ENCODE measurements at regions not wholly inside any gene's neighbourhood (a gene's known extent, or its start where the extent isn't known, plus 50 kb on each side); places are given as distances from the start of the nearest gene placed in this dataset.

DNA sequence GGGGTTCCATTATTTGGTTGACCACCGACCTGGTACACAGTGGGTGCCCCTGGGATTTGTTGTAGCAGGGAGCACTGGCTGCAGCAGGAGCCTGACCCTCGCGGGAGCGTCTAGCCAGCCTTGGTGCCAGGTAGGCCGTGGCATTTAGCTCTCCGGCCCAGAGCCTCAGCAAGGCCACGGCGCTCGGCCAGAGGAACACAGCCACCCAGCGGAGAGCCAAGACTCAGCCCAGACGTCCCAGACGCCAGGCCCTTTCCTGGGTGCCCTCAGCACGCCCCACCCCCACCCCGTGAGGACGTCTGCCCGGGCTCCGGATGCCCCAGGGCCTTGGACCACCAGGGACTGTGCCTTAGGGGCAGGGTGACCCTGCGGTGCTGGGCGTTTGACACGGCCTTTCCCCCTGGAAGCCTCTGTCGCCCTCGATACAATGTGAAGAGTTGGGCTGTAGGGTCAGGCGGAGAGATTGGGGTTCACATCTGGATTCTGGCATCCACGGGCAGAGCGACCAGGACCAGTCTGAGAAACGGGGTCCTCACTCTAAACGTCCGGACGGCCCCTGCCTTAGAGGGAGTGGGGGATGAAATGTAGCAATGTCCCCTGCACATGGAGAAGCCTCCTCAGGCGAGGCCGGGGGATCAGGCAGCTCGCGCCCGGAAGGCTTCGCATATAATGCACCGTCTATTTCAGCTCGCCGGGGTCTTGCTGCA lies 99.2 kb upstream of the FGF3 start:
- no peak for DNase-seq (ENCODE audit: low spot score)

DNA sequence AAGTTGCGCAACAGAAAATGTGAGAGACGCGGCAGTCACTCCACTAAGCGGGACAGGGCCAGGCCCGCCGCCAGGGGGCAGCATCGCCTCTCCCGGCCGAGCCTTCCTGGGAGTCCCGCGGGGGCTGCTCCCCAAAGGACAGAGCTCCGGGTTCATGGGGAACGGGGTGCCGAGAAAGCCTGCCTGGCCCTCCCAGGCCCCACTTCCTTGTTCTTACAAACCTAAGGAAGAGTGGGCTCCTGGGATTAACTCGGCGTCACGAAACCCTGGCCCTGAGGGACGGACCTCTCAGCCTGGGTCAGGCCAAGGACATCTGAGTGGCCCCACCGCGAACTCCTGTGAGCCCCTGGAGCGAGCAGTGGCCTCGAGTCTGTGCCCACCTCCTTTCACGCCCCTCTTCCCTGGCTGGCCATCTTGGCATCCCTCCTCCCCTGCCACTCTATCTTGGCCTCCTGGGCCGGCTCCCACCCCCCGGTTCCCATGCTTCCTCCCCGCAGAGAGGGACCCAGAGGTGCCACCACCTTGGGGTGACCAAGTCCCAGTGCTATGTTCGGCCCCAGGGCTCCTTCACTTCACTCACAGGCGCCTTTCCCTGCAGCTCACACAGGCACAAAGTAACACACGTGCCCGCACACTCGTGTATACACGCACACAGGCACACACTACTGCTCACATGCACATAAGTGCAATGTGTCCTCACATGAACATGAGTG lies 99.9 kb upstream of the FGF3 start:
- peak; percentile 89 for DNase-seq (ENCODE audit: low spot score)

DNA sequence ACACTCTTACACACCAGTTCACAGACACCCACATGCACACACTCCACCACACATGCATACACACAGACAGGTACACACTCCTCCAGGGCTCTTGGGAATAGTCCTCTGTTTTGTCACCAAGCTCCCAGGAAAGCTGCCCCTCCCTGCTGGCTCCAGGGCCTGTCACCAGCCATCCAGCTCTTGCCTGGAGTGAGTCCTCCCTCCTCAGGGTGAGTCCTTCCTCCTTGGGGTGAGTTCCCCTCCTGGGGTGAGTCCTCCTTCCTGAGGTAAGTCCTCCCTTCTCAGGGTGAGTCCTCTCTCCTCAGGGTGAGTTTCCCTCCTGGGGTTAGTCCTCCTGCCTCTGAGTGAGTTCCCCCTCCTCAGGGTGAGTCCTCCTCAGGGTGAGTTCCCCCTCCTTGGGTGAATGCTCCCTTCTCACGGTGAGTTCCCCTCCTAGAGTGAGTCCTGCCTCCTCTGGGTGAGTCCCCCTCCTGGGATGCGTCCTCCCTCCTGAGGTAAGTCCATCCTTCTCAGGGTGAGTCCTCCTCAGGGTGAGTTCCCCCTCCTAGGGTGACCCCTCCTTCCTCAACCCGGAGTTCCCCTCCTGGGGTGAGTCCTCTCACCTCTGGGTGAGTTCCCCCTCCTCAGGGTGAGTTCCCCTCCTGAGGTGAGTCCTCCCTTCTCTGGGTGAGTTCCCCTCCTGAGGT lies 100.6 kb upstream of the FGF3 start:
- no peak for DNase-seq (ENCODE audit: low spot score)

DNA sequence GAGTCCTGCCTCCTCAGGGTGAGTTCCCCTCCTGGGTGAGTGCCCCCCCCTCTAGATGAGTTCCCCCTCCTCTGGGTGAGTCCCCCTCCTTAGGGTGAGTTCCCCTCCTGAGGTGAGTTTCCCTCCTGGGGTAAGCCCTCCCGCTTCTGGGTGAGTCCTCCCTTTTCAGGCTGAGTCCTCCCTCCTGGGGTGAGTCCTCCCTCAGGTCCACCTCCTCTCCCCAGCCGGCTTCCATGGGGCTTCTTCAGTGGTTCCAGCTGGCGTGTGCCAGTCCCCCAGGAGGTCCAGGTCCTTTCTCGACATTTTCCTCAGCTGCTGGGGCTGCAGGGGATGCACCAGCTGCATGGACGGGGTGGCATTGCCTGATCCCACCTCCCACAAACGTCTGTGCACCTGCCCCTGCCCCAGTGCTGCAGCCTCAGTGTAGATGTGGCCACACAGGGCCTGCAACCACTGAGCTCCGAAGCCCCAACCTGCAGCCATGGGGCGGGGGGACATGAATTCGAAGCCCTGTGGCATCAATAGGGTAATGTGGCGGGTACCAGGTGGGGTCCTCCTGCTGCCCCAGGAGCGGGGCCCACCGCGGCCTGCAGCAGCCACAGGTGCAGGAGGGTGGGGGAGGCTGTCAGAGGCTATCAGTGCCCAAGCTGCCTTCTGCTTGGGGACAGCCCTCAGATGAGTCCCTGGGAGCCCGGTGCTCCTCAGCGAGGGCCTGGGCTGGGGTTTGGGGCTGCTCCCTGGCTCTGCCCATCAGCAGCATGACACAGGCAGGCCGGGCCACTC lies 101.3 kb upstream of the FGF3 start:
- DNase-seq (ENCODE audit: low spot score) = no peak

DNA sequence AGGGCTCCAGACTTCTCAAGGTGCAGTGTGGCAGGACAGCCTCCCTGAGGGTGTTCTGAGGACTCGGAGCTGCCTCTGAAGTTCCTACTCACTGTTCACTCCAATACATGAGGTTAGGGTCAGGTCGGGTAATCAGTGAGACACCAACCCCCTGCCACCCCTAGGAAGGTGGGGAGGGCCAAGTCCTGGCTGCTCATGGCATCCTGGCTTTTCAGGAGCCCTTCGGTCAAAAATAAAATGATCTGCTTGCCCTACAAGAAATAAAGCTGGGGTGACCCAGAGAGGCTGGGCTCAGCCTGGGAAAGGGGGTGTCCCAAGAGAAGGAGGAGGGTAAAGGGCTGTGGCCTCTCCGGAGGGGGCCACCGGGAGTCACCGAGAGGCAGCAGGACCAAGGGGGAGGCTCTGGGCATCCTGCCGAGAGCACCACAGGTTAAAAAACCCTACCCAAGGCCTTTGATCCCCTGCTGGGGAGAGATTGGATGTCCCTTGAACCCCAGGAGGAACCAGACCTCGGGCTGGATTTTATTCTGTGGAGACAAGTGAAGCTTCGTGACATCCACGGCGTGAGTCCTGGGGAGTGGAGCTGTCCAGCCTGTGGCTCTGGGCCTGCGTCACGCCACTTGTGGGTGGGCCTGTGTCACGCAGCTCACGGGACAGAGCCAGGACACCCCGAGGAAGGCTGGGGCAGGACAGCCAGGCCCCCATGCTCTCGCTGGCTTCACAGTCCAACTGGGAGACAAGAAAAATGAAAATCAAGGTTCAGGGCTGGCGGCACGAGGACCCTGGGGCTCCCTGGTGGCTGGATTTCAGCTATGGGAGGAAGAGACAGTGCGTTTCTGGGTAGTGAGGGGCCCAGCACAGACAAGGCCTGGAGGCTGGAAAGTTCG lies 102.2 kb upstream of the FGF3 start:
- DNase-seq (ENCODE audit: low spot score) = no peak

DNA sequence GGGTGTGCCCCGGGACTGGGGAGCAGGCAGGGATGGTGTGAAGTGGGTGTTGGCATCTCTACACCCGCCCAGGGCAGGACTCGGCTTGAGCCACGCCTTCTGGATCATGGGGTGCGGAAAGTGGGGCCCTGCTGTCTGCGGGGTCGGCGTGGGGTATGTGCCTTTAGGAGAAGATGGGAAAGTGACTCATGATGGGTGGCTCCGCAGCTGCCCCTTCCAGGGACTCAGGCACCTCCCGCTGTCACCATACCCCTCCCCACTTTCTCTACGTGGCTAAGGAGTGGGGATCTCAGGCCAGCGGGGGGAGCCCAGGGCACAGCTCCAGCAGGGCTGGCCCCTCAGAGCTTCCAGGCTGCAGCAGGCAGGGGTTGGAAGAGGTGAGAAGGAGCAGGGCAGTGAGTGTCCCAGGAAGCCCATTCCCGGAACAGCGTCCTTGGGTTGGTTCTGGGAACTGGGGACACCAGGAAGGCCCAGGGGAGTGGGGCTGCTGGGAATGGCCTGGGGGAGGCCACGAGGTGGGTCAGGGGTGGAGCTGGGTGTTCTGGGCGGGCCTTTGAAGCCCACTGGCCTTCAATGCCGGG lies 102.9 kb upstream of the FGF3 start:
- no peak for DNase-seq (ENCODE audit: low spot score)

DNA sequence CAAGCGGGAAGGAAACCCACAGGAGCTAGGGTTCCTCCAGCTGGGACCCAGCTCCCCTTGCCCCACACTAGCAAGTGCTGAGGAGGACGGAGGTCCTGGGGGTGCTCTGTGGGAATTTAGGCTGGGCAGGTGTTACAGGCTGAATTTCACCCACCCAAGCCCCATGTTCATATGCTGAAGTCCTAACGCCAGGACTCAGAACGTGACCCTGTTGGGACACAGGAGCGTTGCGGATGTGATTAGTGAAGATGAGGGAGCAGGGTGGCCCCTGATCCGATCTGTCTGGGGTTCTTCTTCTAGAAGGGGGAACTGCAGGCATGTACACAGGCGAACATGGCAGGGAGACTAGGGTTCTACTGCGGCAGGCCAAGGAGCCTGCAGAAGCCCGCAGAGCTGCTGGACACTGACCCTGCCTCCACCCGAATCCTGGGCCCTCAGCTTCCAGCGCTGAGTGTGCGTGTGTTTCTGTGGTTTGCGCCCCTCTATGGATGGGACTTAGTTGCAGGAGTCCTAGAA lies 103.4 kb upstream of the FGF3 start:
- DNase-seq (ENCODE audit: low spot score) = no peak

DNA sequence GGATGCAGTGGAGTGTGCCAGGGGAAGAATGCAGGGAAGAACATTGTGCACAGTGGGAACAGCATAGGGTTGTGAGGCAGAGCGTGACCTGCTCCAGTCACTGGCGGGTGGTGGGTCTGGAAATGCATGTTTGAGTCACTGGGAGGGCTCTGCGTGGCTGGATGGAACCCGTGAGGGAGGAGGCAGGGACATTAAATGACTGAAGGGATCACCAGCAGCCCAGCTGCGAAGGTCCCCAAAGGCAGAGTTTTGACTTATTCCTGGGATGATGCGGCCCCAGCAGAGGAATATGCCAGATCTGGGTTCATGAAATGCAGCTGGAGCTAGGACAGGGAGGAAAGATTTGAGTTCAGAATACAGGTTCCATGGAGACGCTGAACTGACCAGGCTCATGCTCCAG lies 104.0 kb upstream of the FGF3 start:
- DNase-seq (ENCODE audit: low spot score) = no peak

DNA sequence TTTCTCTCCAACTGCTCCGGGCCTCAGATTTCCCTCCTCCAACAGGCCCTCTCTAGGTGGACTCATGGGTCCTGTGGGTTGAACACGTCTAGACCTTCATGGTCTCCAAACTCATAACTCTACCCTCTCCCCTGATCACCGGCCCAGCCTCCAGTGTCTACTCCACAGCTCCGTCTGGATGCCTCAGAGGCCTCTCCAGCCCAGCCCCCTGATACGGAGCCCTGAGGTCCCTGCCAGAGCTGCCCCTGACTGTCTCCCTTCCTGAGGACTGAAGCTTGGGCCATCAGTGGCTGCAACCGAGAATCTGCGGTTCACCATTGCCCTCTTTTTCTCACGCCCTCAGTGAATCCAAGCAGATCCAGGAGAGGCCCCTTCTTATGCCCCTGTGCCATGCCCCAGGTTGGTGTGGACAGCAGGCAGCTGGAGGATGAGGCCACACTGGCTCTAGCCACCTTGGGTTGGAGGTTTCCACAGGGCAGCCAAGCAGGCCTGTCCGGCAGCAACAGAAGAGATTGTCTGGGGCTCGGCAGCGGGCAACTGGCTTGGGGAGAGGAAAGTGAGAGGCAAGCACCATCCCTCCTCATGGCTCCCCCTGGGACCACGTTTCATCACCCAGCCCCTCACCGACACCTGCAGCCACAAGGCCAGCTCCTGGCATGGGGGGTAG lies 104.6 kb upstream of the FGF3 start:
- DNase-seq (ENCODE audit: low spot score) = no peak

DNA sequence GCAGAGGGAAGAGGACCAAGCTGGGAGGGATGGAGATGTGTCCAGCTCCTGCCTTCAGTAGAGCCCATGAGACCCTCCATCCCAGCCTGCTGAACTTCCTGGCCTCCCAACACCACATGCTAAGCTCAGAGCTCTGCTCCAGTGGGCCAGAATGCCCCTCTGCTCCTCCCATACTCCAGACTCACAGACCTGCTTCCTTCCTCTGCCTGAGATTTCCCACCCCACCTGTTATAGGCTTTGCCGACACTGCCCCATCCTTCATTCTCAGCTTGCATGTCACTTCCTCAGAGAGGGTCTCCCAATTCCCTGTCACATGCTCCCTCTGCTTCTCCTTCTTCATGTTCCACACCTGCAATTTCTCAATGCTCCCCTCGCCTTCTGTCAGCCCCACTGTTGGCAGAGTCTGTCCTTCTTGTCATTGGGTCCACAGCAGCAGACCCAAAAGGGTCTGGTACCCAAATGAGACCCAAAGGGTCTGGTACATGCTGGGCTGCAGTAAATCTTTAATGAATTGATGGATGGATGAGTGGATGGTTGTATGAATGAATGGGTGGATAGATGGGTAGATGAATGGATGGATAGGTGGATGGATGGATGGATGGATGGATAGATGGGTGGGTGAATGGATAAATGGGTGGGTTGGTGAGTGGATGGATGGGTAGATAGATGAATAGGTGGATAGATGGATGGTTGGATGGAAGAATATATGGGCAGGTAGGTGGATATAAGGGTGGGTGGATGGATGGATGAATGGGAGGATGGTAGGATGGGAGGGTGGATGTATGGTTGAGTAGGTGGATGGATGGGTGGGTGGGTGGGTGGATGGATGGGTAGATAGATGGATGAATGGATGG lies 105.3 kb upstream of the FGF3 start:
- DNase-seq (ENCODE audit: low spot score) = no peak

DNA sequence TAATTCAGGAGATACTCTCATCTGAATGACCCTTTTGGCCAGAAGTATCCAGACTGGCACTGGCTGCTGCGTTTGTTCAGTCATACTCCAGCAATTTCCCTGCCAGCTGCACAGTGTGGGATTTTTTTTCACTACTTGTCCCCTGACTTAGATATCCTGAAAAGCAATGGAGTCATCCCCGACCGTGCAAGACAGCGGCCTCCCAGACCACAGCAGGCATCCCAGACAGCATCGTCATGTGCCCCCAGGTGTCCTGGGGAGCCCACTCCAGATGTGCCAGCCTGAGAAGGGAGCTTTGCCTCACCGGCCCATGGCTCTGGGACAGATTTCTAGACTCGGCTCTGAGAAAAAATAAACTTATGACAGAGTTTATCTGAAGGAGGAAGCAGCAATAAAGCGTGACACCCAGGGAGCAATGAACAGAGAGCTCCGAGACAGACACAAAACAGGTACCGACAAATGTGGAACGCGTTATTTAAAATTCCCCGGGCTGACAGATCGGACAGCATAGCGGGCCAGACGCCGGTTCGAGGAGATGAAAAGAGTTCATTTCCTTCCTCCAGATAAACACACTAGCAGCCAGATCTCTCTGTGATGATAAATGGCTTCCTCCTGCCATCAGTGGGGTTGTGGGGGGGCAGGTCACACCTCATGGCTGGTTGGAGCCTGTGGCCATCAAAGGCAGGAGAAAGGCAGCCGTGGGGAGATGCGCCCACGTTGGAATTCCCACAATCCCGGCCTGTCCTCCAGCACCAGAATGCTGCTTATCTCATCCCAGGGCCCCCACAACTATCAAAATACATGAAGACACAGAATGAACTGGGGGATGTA lies 106.4 kb upstream of the FGF3 start:
- no peak for DNase-seq (ENCODE audit: low spot score)

DNA sequence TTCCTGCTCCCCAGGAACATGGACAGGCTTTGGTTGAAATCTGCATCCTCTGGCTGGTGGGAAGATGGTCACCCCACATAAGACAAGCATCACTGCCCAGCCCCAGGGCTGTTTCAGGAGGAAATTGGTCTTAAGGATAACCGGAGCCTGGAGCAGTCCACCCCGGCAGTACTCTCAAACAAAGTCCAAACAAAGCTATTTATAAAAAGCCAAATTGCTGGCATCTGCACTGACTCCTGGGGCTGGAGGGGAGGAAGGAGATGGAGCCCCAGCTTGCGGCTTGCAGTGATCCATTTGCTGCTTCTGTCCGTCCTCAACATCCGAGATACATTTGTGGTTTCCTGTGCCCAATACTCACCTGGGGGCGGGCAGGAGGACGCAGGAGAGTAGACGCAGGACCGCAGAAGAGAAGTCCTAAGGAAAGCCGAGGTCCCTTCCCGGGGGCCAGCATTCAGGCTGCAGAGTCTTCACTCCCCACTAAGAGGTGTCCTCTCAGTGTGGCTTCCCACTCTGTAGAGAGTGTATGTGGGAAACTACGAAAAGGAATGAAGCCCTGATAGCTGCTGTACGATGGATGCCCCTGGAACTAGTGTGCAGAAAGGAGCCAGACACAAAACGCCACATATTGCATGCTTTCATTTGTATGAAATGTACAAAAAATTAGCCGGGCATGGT lies 107.3 kb upstream of the FGF3 start:
- DNase-seq (ENCODE audit: low spot score) = no peak

DNA sequence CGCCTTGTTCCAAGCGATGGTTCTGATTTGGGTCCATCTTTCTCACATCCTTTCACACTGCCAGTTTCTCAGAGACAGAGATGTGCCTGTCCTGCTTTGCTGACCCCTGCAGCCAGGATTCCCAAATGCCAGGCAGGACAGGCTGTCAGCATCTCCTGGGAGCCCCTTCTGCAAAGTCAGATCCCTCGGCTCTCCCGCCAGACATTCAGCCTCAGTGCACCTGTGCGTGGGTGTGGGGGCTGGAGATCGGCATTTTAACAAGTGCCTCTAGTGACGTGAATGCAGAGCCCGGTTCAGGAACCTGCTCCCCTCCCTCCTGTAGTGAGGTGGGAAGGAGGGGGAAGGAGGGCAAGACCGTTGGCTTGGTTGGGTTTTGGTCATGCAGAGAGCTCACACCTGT lies 108.9 kb upstream of the FGF3 start:
- DNase-seq (ENCODE audit: low spot score) = no peak

DNA sequence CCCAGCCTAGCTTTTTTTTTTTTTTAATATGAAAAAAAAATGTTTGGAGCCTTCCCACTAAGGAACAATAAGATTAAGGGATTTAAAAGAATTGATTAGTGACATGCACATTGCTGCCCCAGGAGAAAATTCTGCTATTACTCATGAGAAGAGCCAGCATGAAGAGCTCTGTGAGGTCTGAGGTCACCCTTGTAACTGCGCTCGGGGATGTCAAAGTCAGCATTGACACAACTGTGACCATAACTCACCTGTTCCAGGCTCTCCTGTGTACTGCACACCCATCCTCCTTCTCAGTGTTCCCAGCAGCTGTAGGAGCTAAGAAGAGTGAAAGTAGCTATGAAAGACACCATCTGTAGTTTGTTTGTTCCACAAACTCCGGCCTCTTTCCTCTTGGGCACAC lies 109.8 kb upstream of the FGF3 start:
- DNase-seq (ENCODE audit: low spot score) = no peak

DNA sequence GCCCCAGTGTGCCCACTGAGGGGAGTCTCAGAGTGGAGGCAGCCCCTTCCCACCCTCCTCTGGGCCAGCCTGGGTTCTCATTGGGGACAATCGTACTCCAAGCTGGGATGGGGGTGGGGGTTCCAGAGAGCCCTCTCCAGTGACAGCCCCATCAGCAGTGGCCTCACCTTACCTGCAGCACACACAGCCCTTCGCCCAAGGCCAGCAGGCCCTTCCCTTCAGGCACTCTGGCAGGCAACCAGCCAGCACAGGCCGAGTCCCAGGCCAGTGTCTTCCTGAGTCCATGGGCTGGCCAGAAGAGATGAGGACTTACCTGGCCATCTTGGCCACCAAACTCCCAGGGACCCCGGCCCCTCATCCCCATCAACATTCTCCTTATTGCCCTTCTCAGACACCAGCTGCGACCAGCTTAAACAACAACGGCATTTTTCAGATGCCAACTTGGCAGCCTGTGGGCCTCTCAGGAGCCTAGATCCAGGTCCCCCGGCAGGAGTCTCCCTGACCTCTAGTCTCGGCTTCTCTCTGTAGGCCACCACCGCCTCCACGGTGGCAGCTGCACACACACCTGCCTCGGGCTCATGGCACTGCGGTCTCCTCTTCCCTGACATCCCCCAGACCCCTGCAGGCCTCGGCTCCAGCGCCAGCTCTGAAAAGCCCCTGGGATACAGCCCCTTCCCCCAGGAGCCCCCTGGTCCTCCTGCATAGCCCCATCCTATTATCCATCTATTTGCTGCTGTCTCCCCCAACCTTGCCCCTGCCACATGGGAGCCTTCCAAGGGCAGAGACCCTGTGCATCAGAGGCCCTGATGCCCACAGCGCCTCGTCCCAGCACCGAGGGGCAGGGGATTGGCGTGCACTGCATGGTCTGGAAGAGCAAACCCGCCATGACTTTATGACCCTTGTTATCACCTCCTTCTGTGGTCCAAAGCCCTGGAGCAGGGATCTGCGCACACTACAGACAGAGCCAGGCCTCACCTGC lies 111.2 kb upstream of the FGF3 start:
- DNase-seq (ENCODE audit: low spot score) = no peak

DNA sequence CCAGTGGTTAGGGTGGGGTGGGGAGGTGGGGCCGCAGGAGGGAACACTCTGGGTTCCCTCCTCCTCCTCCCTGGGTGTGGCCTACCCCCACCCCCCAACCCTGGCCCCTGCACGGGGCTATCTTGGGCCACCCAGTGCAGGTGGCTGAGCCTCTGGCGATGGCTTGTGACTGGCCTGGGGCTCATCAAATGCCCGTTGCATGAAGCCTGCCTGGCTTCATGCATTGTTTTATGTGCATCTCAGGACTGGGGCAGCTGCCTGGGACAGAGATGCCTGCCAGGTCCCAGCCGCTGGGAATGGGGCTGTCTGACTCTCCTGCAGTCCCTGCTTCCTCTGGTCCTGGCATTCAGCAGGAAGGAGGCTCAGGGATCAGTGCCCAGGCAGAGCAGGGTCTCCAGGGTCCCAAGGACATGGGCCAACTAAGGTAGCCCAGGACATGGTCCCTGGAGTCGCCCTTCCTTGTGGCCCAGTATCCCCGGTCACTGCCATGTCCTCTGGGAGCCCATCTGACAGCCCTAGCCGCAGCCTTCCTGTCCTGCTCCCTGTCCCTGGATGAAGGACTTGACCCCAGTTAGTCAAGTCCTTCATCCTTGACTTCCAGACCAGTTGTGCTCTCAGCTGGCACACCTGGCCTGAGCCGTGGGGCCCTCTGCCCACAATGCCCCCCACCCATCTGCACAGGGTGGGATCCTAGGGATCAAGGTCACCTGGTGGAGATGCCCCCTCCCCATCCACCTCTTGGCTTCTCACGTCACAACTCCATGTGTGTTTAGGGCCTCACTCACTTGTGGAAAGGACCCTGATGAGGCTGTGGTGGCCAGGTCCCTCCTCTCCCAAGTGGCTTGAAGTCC lies 112.1 kb upstream of the FGF3 start:
- DNase-seq (ENCODE audit: low spot score) = no peak

Data from D341Med (cell line).